Osteoblast (primary cell): ENCODE measurements at regions not wholly inside any gene's neighbourhood (a gene's known extent, or its start where the extent isn't known, plus 50 kb on each side); places are given as distances from the start of the nearest gene placed in this dataset.

Source experiments
- DNase-seq: peaks from one replicate; pipeline ENCODE4 v3.0.0; 2011; ENCODE audit warnings: low spot score, mixed read lengths; ENCODE audit not compliant: insufficient read length; ENCODE audit errors: missing footprints
- H2AFZ ChIP-seq: 2 replicates; pipeline ENCODE4 v1.6.0; 2011; ENCODE audit warnings: mild to moderate bottlenecking, low read length
- H3K27ac ChIP-seq: 2 replicates; pipeline ENCODE4 v1.5.1; 2011; ENCODE audit warnings: mild to moderate bottlenecking, low read depth, low read length, moderate library complexity
- H3K27me3 ChIP-seq: 2 replicates; pipeline ENCODE4 v1.6.0; 2012; ENCODE audit warnings: mild to moderate bottlenecking, control low read depth, inconsistent platforms, low read length, moderate library complexity; ENCODE audit not compliant: insufficient read depth
- H3K36me3 ChIP-seq: 2 replicates; pipeline ENCODE4 v1.5.1; 2011; ENCODE audit warnings: mild to moderate bottlenecking, low read length, control low read depth, moderate library complexity; ENCODE audit not compliant: insufficient read depth
- H3K4me1 ChIP-seq: 2 replicates; pipeline ENCODE4 v1.5.1; 2011; ENCODE audit warnings: mild to moderate bottlenecking, low read length, control low read depth, moderate library complexity; ENCODE audit not compliant: insufficient read depth
- H3K4me2 ChIP-seq: 2 replicates; pipeline ENCODE4 v1.6.0; 2011; ENCODE audit warnings: mild to moderate bottlenecking, low read length; ENCODE audit not compliant: insufficient read depth
- H3K4me3 ChIP-seq: fragments of 200-600 bp; sonication (generic); 3 replicates; pipeline ENCODE4 v1.5.1; 2012; ENCODE audit warnings: mild to moderate bottlenecking, low read length, inconsistent platforms; ENCODE audit not compliant: insufficient read depth
- H3K79me2 ChIP-seq: 2 replicates; pipeline ENCODE4 v1.6.0; 2012; ENCODE audit warnings: mild to moderate bottlenecking, low read length, control low read depth, inconsistent platforms; ENCODE audit not compliant: insufficient read depth
- H3K9me3 ChIP-seq: 2 replicates; pipeline ENCODE4 v1.5.1; 2011; ENCODE audit warnings: low read depth, low read length, control low read depth
- H4K20me1 ChIP-seq: 2 replicates; pipeline ENCODE4 v1.6.0; 2012; ENCODE audit warnings: mild to moderate bottlenecking, low read length, control low read depth; ENCODE audit not compliant: insufficient read depth
- CTCF ChIP-seq: IDR thresholded peaks from 2 replicates; pipeline ENCODE4 v1.5.1; 2011; ENCODE audit warnings: mild to moderate bottlenecking, low read depth, low read length, moderate library complexity; ENCODE audit errors: extremely low read depth

- H3K79me2 ChIP-seq = no peaks in the 10 kb centered on the region
- no peak overlapping the region for H3K4me2 ChIP-seq
- no peaks in the 10 kb centered on the region for H3K4me1 ChIP-seq
- H3K9me3 ChIP-seq = no peaks in the 10 kb centered on the region
- H3K27me3 ChIP-seq = no peaks in the 10 kb centered on the region
- no peak overlapping the region for H2AFZ ChIP-seq
- TF ChIP-seq CTCF = no peak
- H3K36me3 ChIP-seq = no peaks in the 10 kb centered on the region
- DNase-seq = no peak
- H3K27ac ChIP-seq = no peak overlapping the region
- H3K4me3 ChIP-seq = no peak overlapping the region
- no peaks in the 10 kb centered on the region for H4K20me1 ChIP-seq
Measured at GRCh38 chr11:127873478-127873877, 713.9 kb downstream of the ETS1 start.

GRCh38 chr11:127866109-127866508 is 721.2 kb downstream of the ETS1 start:
- Histone ChIP-seq H3K4me2 (no peak overlapping the region), H3K4me3 (no peak overlapping the region), H3K27ac (no peak overlapping the region), H3K79me2 (no peaks in the 10 kb centered on the region), H4K20me1 (no peaks in the 10 kb centered on the region), H3K27me3 (no peaks in the 10 kb centered on the region), H3K9me3 (no peaks in the 10 kb centered on the region), H3K36me3 (no peaks in the 10 kb centered on the region), H3K4me1 (no peaks in the 10 kb centered on the region), H2AFZ (no peak overlapping the region)
- TF ChIP-seq CTCF = no peak
- no peak for DNase-seq

GRCh38 chr11:127864861-127865260 is 722.5 kb downstream of the ETS1 start:
- H3K27ac ChIP-seq = no peak overlapping the region
- no peaks in the 10 kb centered on the region for H3K36me3 ChIP-seq
- no peak overlapping the region for H3K4me3 ChIP-seq
- no peaks in the 10 kb centered on the region for H4K20me1 ChIP-seq
- H3K4me2 ChIP-seq = no peak overlapping the region
- H3K4me1 ChIP-seq = peaks cover under 1% of the 10 kb centered on the region
- H3K79me2 ChIP-seq = no peaks in the 10 kb centered on the region
- no peaks in the 10 kb centered on the region for H3K9me3 ChIP-seq
- H3K27me3 ChIP-seq = no peaks in the 10 kb centered on the region
- no peak overlapping the region for H2AFZ ChIP-seq
- no peak for DNase-seq
- TF ChIP-seq CTCF = no peak

GRCh38 chr11:127862406-127862805 is 725.0 kb downstream of the ETS1 start:
- Histone ChIP-seq H3K4me2 (no peak overlapping the region), H3K79me2 (no peaks in the 10 kb centered on the region), H3K27me3 (no peaks in the 10 kb centered on the region), H2AFZ (no peak overlapping the region), H3K4me1 (peaks cover 6% of the 10 kb centered on the region), H3K4me3 (no peak overlapping the region), H3K9me3 (no peaks in the 10 kb centered on the region), H4K20me1 (no peaks in the 10 kb centered on the region), H3K27ac (no peak overlapping the region), H3K36me3 (no peaks in the 10 kb centered on the region)
- no peak for TF ChIP-seq CTCF
- no peak for DNase-seq
